DND-41 (cell line): ENCODE measurements at regions not wholly inside any gene's neighbourhood (a gene's known extent, or its start where the extent isn't known, plus 50 kb on each side); places are given as distances from the start of the nearest gene placed in this dataset.

Source experiments
- ATAC-seq: fragments of 200-7000 bp; cut with Tn5 transposase; 3 replicates; pipeline ENCODE4 v1.9.1; 2021; ENCODE audit warnings: low read depth; ENCODE audit not compliant: insufficient read depth
- DNase-seq: peaks from one replicate; pipeline ENCODE4 v3.0.0-alpha.2; 2020
- H2AFZ ChIP-seq: 2 replicates; pipeline ENCODE4 v1.6.0; 2012; ENCODE audit warnings: low read depth, low read length
- H3K27ac ChIP-seq: 2 replicates; pipeline ENCODE4 v1.5.1; 2012; ENCODE audit warnings: low read length, inconsistent platforms
- H3K27me3 ChIP-seq: fragments of 200-600 bp; sonication (generic); 2 replicates; pipeline ENCODE4 v1.6.0; 2012; ENCODE audit warnings: low read length, mild to moderate bottlenecking, inconsistent platforms; ENCODE audit not compliant: insufficient read depth, poor library complexity
- H3K36me3 ChIP-seq: 2 replicates; pipeline ENCODE4 v1.5.1; 2012; ENCODE audit warnings: low read length, inconsistent platforms; ENCODE audit not compliant: insufficient read depth
- H3K4me1 ChIP-seq: 2 replicates; pipeline ENCODE4 v1.5.1; 2012; ENCODE audit warnings: mild to moderate bottlenecking, low read length; ENCODE audit not compliant: insufficient read depth
- H3K4me2 ChIP-seq: 2 replicates; pipeline ENCODE4 v1.6.0; 2012; ENCODE audit warnings: mild to moderate bottlenecking, moderate library complexity, low read length, inconsistent platforms; ENCODE audit not compliant: insufficient read depth
- H3K4me3 ChIP-seq, 2 experiments: fragments of 200-600 bp in 1 of 2; shearing (Covaris generic) in 1 of 2; 2 replicates each; pipeline ENCODE4 v1.5.1; 2012 to 2016; ENCODE audit warnings: inconsistent platforms in 2 of 2, low read length in 2 of 2, mild to moderate bottlenecking in 2 of 2, low read depth in 1 of 2, moderate library complexity in 1 of 2
- H3K79me2 ChIP-seq: 2 replicates; pipeline ENCODE4 v1.6.0; 2012; ENCODE audit warnings: low read length, inconsistent platforms; ENCODE audit not compliant: insufficient read depth
- H3K9ac ChIP-seq: 2 replicates; pipeline ENCODE4 v1.6.0; 2012; ENCODE audit warnings: low read depth, mild to moderate bottlenecking, inconsistent platforms, low read length, moderate library complexity
- H3K9me3 ChIP-seq: 2 replicates; pipeline ENCODE4 v1.5.1; 2012; ENCODE audit warnings: low read length, moderate library complexity, mild to moderate bottlenecking, inconsistent platforms; ENCODE audit not compliant: insufficient read depth, severe bottlenecking
- H4K20me1 ChIP-seq: 2 replicates; pipeline ENCODE4 v1.6.0; 2012; ENCODE audit warnings: low read length; ENCODE audit not compliant: insufficient read depth
- CTCF ChIP-seq: IDR thresholded peaks from 2 replicates; pipeline ENCODE4 v1.5.1; 2012; ENCODE audit warnings: borderline replicate concordance, low read length, moderate library complexity, mild to moderate bottlenecking; ENCODE audit not compliant: poor library complexity, severe bottlenecking; ENCODE audit errors: extremely low read depth
- EZH2 ChIP-seq: IDR thresholded peaks from 3 replicates; pipeline ENCODE4 v1.6.1; 2012; ENCODE audit warnings: borderline replicate concordance, low read depth, mild to moderate bottlenecking, moderate library complexity, low read length, inconsistent platforms; ENCODE audit not compliant: severe bottlenecking

GRCh38 chr13:112209711-112210110 is 142.8 kb downstream of the SOX1 start:
- no peak for DNase-seq
- Histone ChIP-seq H2AFZ (no peak overlapping the region), H3K4me3 (no peak overlapping the region), H3K9me3 (no peaks in the 10 kb centered on the region), H3K9ac (no peak overlapping the region), H3K36me3 (no peaks in the 10 kb centered on the region), H3K4me2 (no peak overlapping the region), H3K79me2 (no peaks in the 10 kb centered on the region), H4K20me1 (no peaks in the 10 kb centered on the region; the same call in 1 of the 2 replicates), H3K27ac (no peak overlapping the region), H3K27me3 (peaks cover 9% of the 10 kb centered on the region), H3K4me1 (no peaks in the 10 kb centered on the region)
- TF ChIP-seq EZH2 (no peak), CTCF (no peak)
- no peak for ATAC-seq

- H2AFZ ChIP-seq: no peak overlapping the region
- no peak overlapping the region for H3K4me3 ChIP-seq
- no peaks in the 10 kb centered on the region for H3K4me1 ChIP-seq
Measured at GRCh38 chr13:112210371-112210770, 143.4 kb downstream of the SOX1 start.

GRCh38 chr13:112212533-112212932 is 145.6 kb downstream of the SOX1 start:
- H3K27ac ChIP-seq: no peak overlapping the region
- no peaks in the 10 kb centered on the region for H3K79me2 ChIP-seq
- no peaks in the 10 kb centered on the region for H3K36me3 ChIP-seq
- no peaks in the 10 kb centered on the region for H3K9me3 ChIP-seq
- no peaks in the 10 kb centered on the region for H3K4me1 ChIP-seq
- TF ChIP-seq EZH2 (no peak), CTCF (no peak)
- no peak overlapping the region for H2AFZ ChIP-seq
- H3K9ac ChIP-seq: no peak overlapping the region
- DNase-seq: no peak
- H3K4me2 ChIP-seq: no peak overlapping the region
- H4K20me1 ChIP-seq: no peaks in the 10 kb centered on the region; the same call in 1 of the 2 replicates
- no peak for ATAC-seq
- H3K27me3 ChIP-seq: peaks cover 3% of the 10 kb centered on the region
- no peak overlapping the region for H3K4me3 ChIP-seq

More at GRCh38 chr13:112210371-112210770, 143.4 kb downstream of the SOX1 start:
- no peak for ATAC-seq
- Histone ChIP-seq H3K36me3 (no peaks in the 10 kb centered on the region), H3K27ac (no peak overlapping the region), H3K9ac (no peak overlapping the region), H3K79me2 (no peaks in the 10 kb centered on the region), H4K20me1 (no peaks in the 10 kb centered on the region; the same call in 1 of the 2 replicates), H3K27me3 (peaks cover 5% of the 10 kb centered on the region), H3K9me3 (no peaks in the 10 kb centered on the region), H3K4me2 (no peak overlapping the region)
- no peak for DNase-seq
- TF ChIP-seq CTCF (no peak), EZH2 (no peak)
